B cell (primary cell): ENCODE measurements at regions not wholly inside any gene's neighbourhood (a gene's known extent, or its start where the extent isn't known, plus 50 kb on each side); places are given as distances from the start of the nearest gene placed in this dataset.

ENCODE experiments used
- ATAC-seq: fragments of 200-7000 bp; cut with Tn5 transposase; one replicate; pipeline ENCODE4 v1.10.0; 2021; ENCODE audit warnings: low read depth, mild to moderate bottlenecking, moderate number of reproducible peaks, moderate library complexity
- CTCF ChIA-PET: fragments of 350-600 bp; sonication (Branson Sonifier 250); formaldehyde crosslinking; loops from one replicate; lab custom pipeline; 2021; ENCODE audit warnings: antibody characterized with exemption, inconsistent platforms; lab: Charles Lee
- POLR2A ChIA-PET: fragments of 350-600 bp; sonication (Branson Sonifier 250); formaldehyde crosslinking; loops from one replicate; lab custom pipeline; 2021; ENCODE audit warnings: antibody characterized with exemption; lab: Charles Lee
- DNase-seq: peaks from one replicate; pipeline ENCODE4 v3.0.0; 2013
- H2AFZ ChIP-seq: 2 replicates; pipeline ENCODE4 v1.6.1; 2012; ENCODE audit warnings: mild to moderate bottlenecking, low read depth, low read length; ENCODE audit not compliant: insufficient read depth, poor library complexity, severe bottlenecking
- H3K27ac ChIP-seq, 2 donors: 1 replicate in 1 of 2; 2 replicates in 1 of 2; pipeline ENCODE4 v1.5.1; 2012 to 2013; ENCODE audit warnings: low read length in 2 of 2, mild to moderate bottlenecking in 2 of 2, moderate library complexity in 1 of 2
- H3K27me3 ChIP-seq, 4 experiments: fragments of 200-600 bp in 1 of 4; sonication (generic) in 1 of 4; replicated peaks in 1 of 4; 1 replicate in 2 of 4; 2 replicates in 2 of 4; pipeline versions ENCODE4 v1.6.1 to v1.7.0; 2013 to 2016; ENCODE audit warnings: low read length in 3 of 4, mild to moderate bottlenecking in 2 of 4, mixed read lengths in 1 of 4, moderate library complexity in 1 of 4; ENCODE audit not compliant: insufficient read depth in 4 of 4, control insufficient read depth in 3 of 4; ENCODE audit errors: control extremely low read depth in 1 of 4
- H3K36me3 ChIP-seq, 2 experiments: replicated peaks in 1 of 2; 1 replicate in 1 of 2; 2 replicates in 1 of 2; pipeline versions ENCODE4 v1.6.1 to v1.7.1; 2013; ENCODE audit warnings: low read length in 1 of 2; ENCODE audit not compliant: insufficient read depth in 2 of 2, control insufficient read depth in 1 of 2; ENCODE audit errors: control extremely low read depth in 1 of 2, extremely low read depth in 1 of 2
- H3K4me1 ChIP-seq, 2 donors: fragments of 200-600 bp in 1 of 2; sonication (generic) in 1 of 2; 1 replicate in 1 of 2; 2 replicates in 1 of 2; pipeline versions ENCODE4 v1.5.1 to v1.6.1; 2013 to 2017; ENCODE audit warnings: low read length in 2 of 2; ENCODE audit not compliant: control insufficient read depth in 2 of 2, insufficient read depth in 2 of 2
- H3K4me2 ChIP-seq: replicated peaks from 2 replicates; pipeline ENCODE3; 2012; ENCODE audit warnings: mild to moderate bottlenecking, low read depth, low read length; ENCODE audit not compliant: poor library complexity, severe bottlenecking
- H3K4me3 ChIP-seq, 5 experiments: fragments of 200-600 bp in 1 of 5; sonication (generic) in 1 of 5; 1 replicate in 3 of 5; 2 replicates in 2 of 5; pipeline versions ENCODE4 v1.5.1 to v1.7.0; 2011 to 2016; ENCODE audit warnings: low read length in 4 of 5, mild to moderate bottlenecking in 4 of 5, low read depth in 2 of 5, control low read depth in 1 of 5, moderate library complexity in 1 of 5; ENCODE audit not compliant: insufficient read depth in 1 of 5; ENCODE audit errors: control extremely low read depth in 1 of 5, extremely low read depth in 1 of 5
- H3K79me2 ChIP-seq: fragments of 200-600 bp; sonication (generic); one replicate; pipeline ENCODE4 v1.6.0; 2016; ENCODE audit warnings: low read length; ENCODE audit not compliant: control insufficient read depth, insufficient read depth
- H3K9ac ChIP-seq: fragments of 200-600 bp; sonication (generic); 2 replicates; pipeline ENCODE4 v1.6.1; 2017; ENCODE audit warnings: mild to moderate bottlenecking, low read length, moderate library complexity
- H3K9me3 ChIP-seq, 3 donors: one replicate each; pipeline versions ENCODE4 v1.6.1 to v1.7.1; 2013; ENCODE audit warnings: low read length in 2 of 3; ENCODE audit not compliant: control insufficient read depth in 2 of 3, insufficient read depth in 1 of 3; ENCODE audit errors: control extremely low read depth in 1 of 3
- H4K20me1 ChIP-seq: 2 replicates; pipeline ENCODE4 v1.6.0; 2012; ENCODE audit warnings: mild to moderate bottlenecking, low read length; ENCODE audit not compliant: insufficient read depth, control insufficient read depth, poor library complexity, severe bottlenecking
- H3K27ac Mint-ChIP-seq: one replicate; pipeline ENCODE4 v1.8.0; 2021; ENCODE audit warnings: mixed read lengths
- H3K27me3 Mint-ChIP-seq: one replicate; pipeline ENCODE4 v1.8.0; 2021; ENCODE audit warnings: mixed read lengths
- H3K4me1 Mint-ChIP-seq: one replicate; pipeline ENCODE4 v1.8.0; 2021; ENCODE audit warnings: mixed read lengths
- H3K4me3 Mint-ChIP-seq: one replicate; pipeline ENCODE4 v1.8.0; 2021; ENCODE audit warnings: mixed read lengths
- H3K9me3 Mint-ChIP-seq: one replicate; pipeline ENCODE4 v1.8.0; 2022; ENCODE audit warnings: mixed read lengths; ENCODE audit not compliant: insufficient read depth
- EZH2 ChIP-seq: IDR thresholded peaks from 2 replicates; pipeline ENCODE4 v1.6.1; 2012; ENCODE audit warnings: borderline replicate concordance, low read depth, mild to moderate bottlenecking, moderate library complexity, low read length; ENCODE audit not compliant: insufficient read depth, poor library complexity, severe bottlenecking
- WGBS: methylation state at CpG from one replicate; pipeline ENCODE4 v1.1.5; 2013; ENCODE audit warnings: missing lambda C conversion rate; ENCODE audit not compliant: insufficient coverage; 5-methylcytosine and 5-hydroxymethylcytosine counted together
- intact Hi-C: fragments of 100-400 bp; cut with micrococcal nuclease; formaldehyde crosslinking; loops from one replicate; pipeline ENCODE4 v1.10.0; 2022
- TF ChIP-seq, protein P1 (sequence below): fragments of 200-600 bp; IDR thresholded peaks from one replicate; pipeline ENCODE4 v1.8.0; 2022; ENCODE audit warnings: antibody characterized with exemption, mild to moderate bottlenecking

- TF ChIP-seq, protein P1, sequence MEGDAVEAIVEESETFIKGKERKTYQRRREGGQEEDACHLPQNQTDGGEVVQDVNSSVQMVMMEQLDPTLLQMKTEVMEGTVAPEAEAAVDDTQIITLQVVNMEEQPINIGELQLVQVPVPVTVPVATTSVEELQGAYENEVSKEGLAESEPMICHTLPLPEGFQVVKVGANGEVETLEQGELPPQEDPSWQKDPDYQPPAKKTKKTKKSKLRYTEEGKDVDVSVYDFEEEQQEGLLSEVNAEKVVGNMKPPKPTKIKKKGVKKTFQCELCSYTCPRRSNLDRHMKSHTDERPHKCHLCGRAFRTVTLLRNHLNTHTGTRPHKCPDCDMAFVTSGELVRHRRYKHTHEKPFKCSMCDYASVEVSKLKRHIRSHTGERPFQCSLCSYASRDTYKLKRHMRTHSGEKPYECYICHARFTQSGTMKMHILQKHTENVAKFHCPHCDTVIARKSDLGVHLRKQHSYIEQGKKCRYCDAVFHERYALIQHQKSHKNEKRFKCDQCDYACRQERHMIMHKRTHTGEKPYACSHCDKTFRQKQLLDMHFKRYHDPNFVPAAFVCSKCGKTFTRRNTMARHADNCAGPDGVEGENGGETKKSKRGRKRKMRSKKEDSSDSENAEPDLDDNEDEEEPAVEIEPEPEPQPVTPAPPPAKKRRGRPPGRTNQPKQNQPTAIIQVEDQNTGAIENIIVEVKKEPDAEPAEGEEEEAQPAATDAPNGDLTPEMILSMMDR: no peak
- no peak for TF ChIP-seq EZH2
- H3K36me3 ChIP-seq: no peaks in the 10 kb centered on the region
- no peak overlapping the region for H3K9ac ChIP-seq
- H3K9me3 ChIP-seq: no peaks in the 10 kb centered on the region
- no peak overlapping the region for H2AFZ ChIP-seq
- Mint-ChIP-seq H3K27ac (no peak overlapping the region), H3K9me3 (peaks cover 2% of the 10 kb centered on the region), H3K4me1 (no peaks in the 10 kb centered on the region), H3K4me3 (no peak overlapping the region), H3K27me3 (no peaks in the 10 kb centered on the region)
- intact Hi-C loops: no loop called here
- CTCF ChIA-PET: no interaction called here
- H3K79me2 ChIP-seq: no peaks in the 10 kb centered on the region
- DNase-seq: no peak
- no peak overlapping the region for H3K4me3 ChIP-seq
- no peak overlapping the region for H3K27ac ChIP-seq
- POLR2A ChIA-PET: no interaction called here
- H3K4me1 ChIP-seq: no peaks in the 10 kb centered on the region
- no peaks in the 10 kb centered on the region for H4K20me1 ChIP-seq
- H3K4me2 ChIP-seq: no peak overlapping the region
- H3K27me3 ChIP-seq: no peaks in the 10 kb centered on the region
- no peak for ATAC-seq
These were observed 728.0 kb upstream of the C9orf72 start for GRCh38 chr9:28301281-28301680.

DNA sequence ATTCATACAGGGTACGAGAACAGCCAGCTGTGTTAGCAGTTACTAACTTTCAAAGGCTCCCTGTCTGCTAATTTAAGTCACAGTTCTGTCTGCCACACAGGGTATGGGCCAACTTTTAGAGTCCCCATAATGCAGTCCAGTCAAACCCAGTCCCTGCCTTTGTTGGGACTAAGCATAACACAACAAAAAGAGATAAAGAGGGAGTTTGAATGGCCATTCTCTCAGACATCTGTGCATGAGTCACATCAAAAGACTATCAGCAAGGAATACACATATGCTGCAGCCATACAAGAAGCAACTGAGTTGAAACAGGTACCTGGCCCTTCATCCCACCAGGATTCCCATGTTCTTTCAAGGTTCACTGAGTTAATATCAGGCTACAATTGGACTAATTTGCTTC, 744.5 kb upstream of the C9orf72 start:
- ATAC-seq (no peak), DNase-seq (no peak)
- Mint-ChIP-seq H3K4me3 (no peak overlapping the region), H3K27me3 (no peaks in the 10 kb centered on the region), H3K27ac (no peak overlapping the region), H3K4me1 (no peaks in the 10 kb centered on the region), H3K9me3 (no peaks in the 10 kb centered on the region)
- intact Hi-C loops: no loop called here
- H2AFZ ChIP-seq: no peak overlapping the region
- WGBS: no CpG with 5 or more reads among the region's 1 CpG
- no peak overlapping the region for H3K4me3 ChIP-seq
- CTCF ChIA-PET: no interaction called here
- TF ChIP-seq EZH2: no peak
- TF ChIP-seq, protein P1: no peak
- no peak overlapping the region for H3K27ac ChIP-seq
- peaks cover 0 to 5% (median 0%) of the 10 kb centered on the region in 3 donors for H3K9me3 ChIP-seq
- no peaks in the 10 kb centered on the region for H3K4me1 ChIP-seq
- no peaks in the 10 kb centered on the region for H4K20me1 ChIP-seq
- no peaks in the 10 kb centered on the region for H3K36me3 ChIP-seq
- no peak overlapping the region for H3K4me2 ChIP-seq
- no peak overlapping the region for H3K9ac ChIP-seq
- no peaks in the 10 kb centered on the region for H3K27me3 ChIP-seq
- POLR2A ChIA-PET: no interaction called here
- no peaks in the 10 kb centered on the region for H3K79me2 ChIP-seq
